ENCODE measurements at regions not wholly inside any gene's neighbourhood (a gene's known extent, or its start where the extent isn't known, plus 50 kb on each side); places are given as distances from the start of the nearest gene placed in this dataset.
A peak's percentile ranks its signal among the peaks of the same experiment; 100 is the strongest.

- no peak for TF ChIP-seq ZNF555 (tag by site-specific recombination; conservative IDR thresholded peaks at IDR 0.05)
- TF ChIP-seq ZNF184 (tag by site-specific recombination; IDR thresholded peaks at IDR 0.05) = no peak
- TF ChIP-seq HIC1 (tag by site-specific recombination; IDR thresholded peaks at IDR 0.05) = no peak
- no peak for TF ChIP-seq ZNF23 (tag by site-specific recombination; IDR thresholded peaks at IDR 0.05; ENCODE audit: borderline replicate concordance)
- peak; percentile 89 for TF ChIP-seq SETDB1 (IDR thresholded peaks at IDR 0.05; ENCODE audit: insufficient read length, low read length)
- TF ChIP-seq, protein P1, sequence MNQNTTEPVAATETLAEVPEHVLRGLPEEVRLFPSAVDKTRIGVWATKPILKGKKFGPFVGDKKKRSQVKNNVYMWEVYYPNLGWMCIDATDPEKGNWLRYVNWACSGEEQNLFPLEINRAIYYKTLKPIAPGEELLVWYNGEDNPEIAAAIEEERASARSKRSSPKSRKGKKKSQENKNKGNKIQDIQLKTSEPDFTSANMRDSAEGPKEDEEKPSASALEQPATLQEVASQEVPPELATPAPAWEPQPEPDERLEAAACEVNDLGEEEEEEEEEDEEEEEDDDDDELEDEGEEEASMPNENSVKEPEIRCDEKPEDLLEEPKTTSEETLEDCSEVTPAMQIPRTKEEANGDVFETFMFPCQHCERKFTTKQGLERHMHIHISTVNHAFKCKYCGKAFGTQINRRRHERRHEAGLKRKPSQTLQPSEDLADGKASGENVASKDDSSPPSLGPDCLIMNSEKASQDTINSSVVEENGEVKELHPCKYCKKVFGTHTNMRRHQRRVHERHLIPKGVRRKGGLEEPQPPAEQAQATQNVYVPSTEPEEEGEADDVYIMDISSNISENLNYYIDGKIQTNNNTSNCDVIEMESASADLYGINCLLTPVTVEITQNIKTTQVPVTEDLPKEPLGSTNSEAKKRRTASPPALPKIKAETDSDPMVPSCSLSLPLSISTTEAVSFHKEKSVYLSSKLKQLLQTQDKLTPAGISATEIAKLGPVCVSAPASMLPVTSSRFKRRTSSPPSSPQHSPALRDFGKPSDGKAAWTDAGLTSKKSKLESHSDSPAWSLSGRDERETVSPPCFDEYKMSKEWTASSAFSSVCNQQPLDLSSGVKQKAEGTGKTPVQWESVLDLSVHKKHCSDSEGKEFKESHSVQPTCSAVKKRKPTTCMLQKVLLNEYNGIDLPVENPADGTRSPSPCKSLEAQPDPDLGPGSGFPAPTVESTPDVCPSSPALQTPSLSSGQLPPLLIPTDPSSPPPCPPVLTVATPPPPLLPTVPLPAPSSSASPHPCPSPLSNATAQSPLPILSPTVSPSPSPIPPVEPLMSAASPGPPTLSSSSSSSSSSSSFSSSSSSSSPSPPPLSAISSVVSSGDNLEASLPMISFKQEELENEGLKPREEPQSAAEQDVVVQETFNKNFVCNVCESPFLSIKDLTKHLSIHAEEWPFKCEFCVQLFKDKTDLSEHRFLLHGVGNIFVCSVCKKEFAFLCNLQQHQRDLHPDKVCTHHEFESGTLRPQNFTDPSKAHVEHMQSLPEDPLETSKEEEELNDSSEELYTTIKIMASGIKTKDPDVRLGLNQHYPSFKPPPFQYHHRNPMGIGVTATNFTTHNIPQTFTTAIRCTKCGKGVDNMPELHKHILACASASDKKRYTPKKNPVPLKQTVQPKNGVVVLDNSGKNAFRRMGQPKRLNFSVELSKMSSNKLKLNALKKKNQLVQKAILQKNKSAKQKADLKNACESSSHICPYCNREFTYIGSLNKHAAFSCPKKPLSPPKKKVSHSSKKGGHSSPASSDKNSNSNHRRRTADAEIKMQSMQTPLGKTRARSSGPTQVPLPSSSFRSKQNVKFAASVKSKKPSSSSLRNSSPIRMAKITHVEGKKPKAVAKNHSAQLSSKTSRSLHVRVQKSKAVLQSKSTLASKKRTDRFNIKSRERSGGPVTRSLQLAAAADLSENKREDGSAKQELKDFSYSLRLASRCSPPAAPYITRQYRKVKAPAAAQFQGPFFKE (tag by site-specific recombination; IDR thresholded peaks at IDR 0.05; ENCODE audit: borderline replicate concordance) = no peak
- Histone ChIP-seq H3K4me1 (ENCODE audit: control insufficient read depth, insufficient read depth, low read length) (peaks cover 3% of the 10 kb centered on the region), H3K27ac (ENCODE audit: extremely low read depth, low read depth, low read length) (no peak overlapping the region), H3K4me3 (ENCODE audit: low read depth, low read length) (no peak overlapping the region), H3K36me3 (ENCODE audit: control insufficient read depth in 2 of 2, insufficient read depth in 1 of 2, low read length in 2 of 2) (no peaks in the 10 kb centered on the region), H3K9me3 (ENCODE audit: control insufficient read depth, insufficient read depth, low read depth, low read length) (no peaks in the 10 kb centered on the region)
- CTCF ChIA-PET = no interaction called here
- POLR2A ChIA-PET = no interaction called here
Measured at GRCh38 chr10:113420057-113420732, 132.7 kb upstream of the HABP2 start.

DNA sequence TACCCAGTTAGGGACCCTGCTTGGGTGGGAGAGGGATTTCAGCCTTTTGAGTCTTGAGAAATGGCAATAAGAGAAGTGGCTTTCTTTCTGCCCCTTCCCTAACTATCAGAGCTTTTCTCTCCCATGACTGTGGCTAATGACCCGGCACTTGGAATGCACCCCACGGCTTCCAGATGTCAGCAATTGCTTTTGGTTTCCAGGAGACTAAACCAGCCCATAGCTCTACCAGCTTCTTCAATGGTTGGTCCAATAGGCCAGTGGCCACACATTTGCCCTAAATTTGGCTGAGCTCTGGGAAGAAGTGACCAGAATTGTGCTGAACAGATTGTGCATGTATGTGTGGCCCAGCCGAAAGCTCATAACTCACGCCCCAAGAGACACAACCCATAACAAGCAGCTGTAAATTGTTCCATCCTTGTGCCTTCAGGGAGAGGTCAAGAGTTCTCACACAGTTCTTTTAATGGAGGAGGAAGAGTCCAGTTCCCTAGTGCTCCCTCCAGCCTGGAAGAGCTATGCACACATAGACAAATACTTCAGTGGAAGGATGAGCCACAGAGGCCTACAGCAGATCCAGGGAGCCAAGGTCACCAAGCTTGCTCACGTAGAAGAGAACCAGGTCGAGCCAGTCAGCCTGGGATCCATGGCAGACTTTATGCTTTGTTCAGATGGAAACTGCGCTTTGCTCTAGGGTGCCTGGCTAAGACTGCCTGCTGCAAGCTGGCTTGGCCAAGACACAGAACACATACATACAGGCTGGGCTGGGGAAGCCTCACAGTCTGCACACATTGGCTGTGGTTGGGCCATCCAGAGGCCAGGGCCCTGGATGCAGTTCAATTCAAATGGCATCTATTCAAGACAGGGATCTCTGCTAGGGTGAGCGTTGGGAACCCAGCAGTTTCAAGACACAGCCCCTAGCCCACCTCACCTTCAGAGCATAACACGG is 131.8 kb upstream of the HABP2 start:
- ChIA-PET CTCF (interaction anchor here (0.6 to 1.2 kb wide), 2 partner anchors 34 to 194 kb away, joined by 3 to 4 read pairs; no protein-coding TSS in a partner anchor), POLR2A (interaction anchor here (0.6 kb wide), 1 partner anchor 91 kb away, joined by 4 read pairs; no protein-coding TSS in a partner anchor)
- H3K9me3 ChIP-seq (ENCODE audit: control insufficient read depth, insufficient read depth, low read depth, low read length) = no peaks in the 10 kb centered on the region
- no peak overlapping the region for H3K4me3 ChIP-seq (ENCODE audit: low read depth, low read length)
- H3K4me1 ChIP-seq (ENCODE audit: control insufficient read depth, insufficient read depth, low read length) = peaks cover 10% of the 10 kb centered on the region
- H3K27ac ChIP-seq (ENCODE audit: extremely low read depth, low read depth, low read length) = no peak overlapping the region
- no peaks in the 10 kb centered on the region for H3K36me3 ChIP-seq (ENCODE audit: control insufficient read depth in 2 of 2, insufficient read depth in 1 of 2, low read length in 2 of 2)
- TF ChIP-seq TSHZ1 (tag by site-specific recombination; IDR thresholded peaks at IDR 0.05; ENCODE audit: borderline replicate concordance) (no peak), ZNF768 (tag by site-specific recombination; IDR thresholded peaks at IDR 0.05) (no peak), TCF7L2 (IDR thresholded peaks at IDR 0.05; ENCODE audit: borderline replicate concordance, low read depth, low read length) (no peak), ZNF561 (tag by site-specific recombination; IDR thresholded peaks at IDR 0.05; ENCODE audit: borderline replicate concordance) (no peak), EGR2 (tag by site-specific recombination; IDR thresholded peaks at IDR 0.05; ENCODE audit: low read depth) (no peak), ZNF76 (tag by site-specific recombination; IDR thresholded peaks at IDR 0.05; ENCODE audit: borderline replicate concordance, low read depth) (no peak), ZBTB7A (tag by site-specific recombination; IDR thresholded peaks at IDR 0.05; ENCODE audit: low read depth) (no peak), ZNF37A (tag by site-specific recombination; IDR thresholded peaks at IDR 0.05) (no peak), MEIS1 (CRISPR knock-in tag; IDR thresholded peaks at IDR 0.05; ENCODE audit: borderline replicate concordance) (no peak), ZNF560 (tag by site-specific recombination; IDR thresholded peaks at IDR 0.05; ENCODE audit: borderline replicate concordance) (no peak), ZNF174 (tag by site-specific recombination; IDR thresholded peaks at IDR 0.05) (no peak)
- TF ChIP-seq, protein P2, sequence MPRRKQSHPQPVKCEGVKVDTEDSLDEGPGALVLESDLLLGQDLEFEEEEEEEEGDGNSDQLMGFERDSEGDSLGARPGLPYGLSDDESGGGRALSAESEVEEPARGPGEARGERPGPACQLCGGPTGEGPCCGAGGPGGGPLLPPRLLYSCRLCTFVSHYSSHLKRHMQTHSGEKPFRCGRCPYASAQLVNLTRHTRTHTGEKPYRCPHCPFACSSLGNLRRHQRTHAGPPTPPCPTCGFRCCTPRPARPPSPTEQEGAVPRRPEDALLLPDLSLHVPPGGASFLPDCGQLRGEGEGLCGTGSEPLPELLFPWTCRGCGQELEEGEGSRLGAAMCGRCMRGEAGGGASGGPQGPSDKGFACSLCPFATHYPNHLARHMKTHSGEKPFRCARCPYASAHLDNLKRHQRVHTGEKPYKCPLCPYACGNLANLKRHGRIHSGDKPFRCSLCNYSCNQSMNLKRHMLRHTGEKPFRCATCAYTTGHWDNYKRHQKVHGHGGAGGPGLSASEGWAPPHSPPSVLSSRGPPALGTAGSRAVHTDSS (tag by site-specific recombination; IDR thresholded peaks at IDR 0.05) = no peak

All from HEK293 (cell line).